GM23338 (cell line): ENCODE measurements at regions not wholly inside any gene's neighbourhood (a gene's known extent, or its start where the extent isn't known, plus 50 kb on each side); places are given as distances from the start of the nearest gene placed in this dataset.
A peak's percentile ranks its signal among the peaks of the same experiment; 100 is the strongest.

Experiments
- ATAC-seq: fragments of 200-7000 bp; cut with Tn5 transposase; 3 replicates; pipeline ENCODE4 v1.9.1; 2020
- DNase-seq: peaks from one replicate; pipeline ENCODE4 v3.0.0-alpha.2; 2015; ENCODE audit warnings: low spot score
- H2AFZ ChIP-seq: fragments of 200-600 bp; sonication (generic); 2 replicates; pipeline ENCODE4 v1.8.0; 2016; ENCODE audit warnings: antibody characterized with exemption, mild to moderate bottlenecking, moderate library complexity
- H3F3A ChIP-seq: fragments of 200-600 bp; sonication (generic); replicated peaks from 2 replicates; pipeline ENCODE4 v1.8.0; 2017; ENCODE audit warnings: antibody characterized with exemption, mixed run types, low read depth
- H3K27ac ChIP-seq: fragments of 200-600 bp; sonication (generic); 2 replicates; pipeline ENCODE4 v1.6.1; 2016; ENCODE audit warnings: low read depth
- H3K27me3 ChIP-seq: fragments of 200-600 bp; sonication (generic); 2 replicates; pipeline ENCODE4 v1.8.0; 2016; ENCODE audit warnings: mild to moderate bottlenecking, mixed run types, moderate library complexity; ENCODE audit not compliant: insufficient read depth
- H3K36me3 ChIP-seq: fragments of 200-600 bp; sonication (generic); 2 replicates; pipeline ENCODE4 v1.8.0; 2016; ENCODE audit warnings: mild to moderate bottlenecking; ENCODE audit not compliant: insufficient read depth
- H3K4me1 ChIP-seq: fragments of 200-600 bp; sonication (generic); 2 replicates; pipeline ENCODE4 v1.8.0; 2016; ENCODE audit warnings: mild to moderate bottlenecking, moderate library complexity; ENCODE audit not compliant: insufficient read depth
- H3K4me2 ChIP-seq: fragments of 200-600 bp; sonication (generic); 2 replicates; pipeline ENCODE4 v1.7.1; 2017; ENCODE audit warnings: mixed run types
- H3K4me3 ChIP-seq: fragments of 200-600 bp; sonication (generic); 2 replicates; pipeline ENCODE4 v1.6.1; 2016; ENCODE audit warnings: mixed run types
- H3K79me2 ChIP-seq: fragments of 200-600 bp; sonication (generic); replicated peaks from 2 replicates; pipeline ENCODE4 v1.8.0; 2017; ENCODE audit warnings: mild to moderate bottlenecking; ENCODE audit not compliant: insufficient read depth
- H3K9me2 ChIP-seq: fragments of 200-600 bp; sonication (generic); 2 replicates; pipeline ENCODE4 v1.8.0; 2017; ENCODE audit not compliant: insufficient read depth
- H4K20me1 ChIP-seq: fragments of 200-600 bp; sonication (generic); replicated peaks from 2 replicates; pipeline ENCODE4 v1.8.0; 2017; ENCODE audit warnings: mild to moderate bottlenecking; ENCODE audit not compliant: insufficient read depth
- H3K27ac Mint-ChIP-seq: 2 replicates; pipeline ENCODE4 v1.8.0; 2020; ENCODE audit warnings: inconsistent platforms, mild to moderate bottlenecking, moderate library complexity, mixed read lengths
- H3K27me3 Mint-ChIP-seq: 3 replicates; pipeline ENCODE4 v1.8.0; 2022; ENCODE audit warnings: low read depth, mild to moderate bottlenecking, moderate library complexity, mixed read lengths, inconsistent platforms; ENCODE audit not compliant: insufficient read depth, poor library complexity
- H3K36me3 Mint-ChIP-seq: 3 replicates; pipeline ENCODE4 v1.8.0; 2021; ENCODE audit warnings: low read depth, mild to moderate bottlenecking, inconsistent platforms, moderate library complexity, mixed read lengths
- H3K4me1 Mint-ChIP-seq: 3 replicates; pipeline ENCODE4 v1.8.0; 2020; ENCODE audit warnings: mild to moderate bottlenecking, inconsistent platforms, mixed read lengths
- H3K4me3 Mint-ChIP-seq: 3 replicates; pipeline ENCODE4 v1.8.0; 2021; ENCODE audit warnings: moderate library complexity, mild to moderate bottlenecking, inconsistent platforms, mixed read lengths
- H3K9me3 Mint-ChIP-seq: 3 replicates; pipeline ENCODE4 v1.8.0; 2020; ENCODE audit warnings: moderate library complexity, mild to moderate bottlenecking, inconsistent platforms, mixed read lengths
- CREB1 ChIP-seq: fragments of 250-450 bp; sonication (Bioruptor Pico); IDR thresholded peaks from 2 replicates; pipeline ENCODE4 v1.5.0; 2020; ENCODE audit warnings: low read depth, mild to moderate bottlenecking, moderate library complexity
- ETS1 ChIP-seq: IDR thresholded peaks from 2 replicates; pipeline ENCODE4 v1.6.1; 2016; ENCODE audit warnings: antibody characterized with exemption
- EZH2 ChIP-seq: fragments of 200-600 bp; sonication (generic); IDR thresholded peaks from one replicate; pipeline ENCODE4 v1.8.0; 2017; ENCODE audit warnings: antibody characterized with exemption, mild to moderate bottlenecking, low read depth; ENCODE audit not compliant: unreplicated experiment
- EZH2phosphoT487 ChIP-seq: fragments of 200-600 bp; sonication (generic); IDR thresholded peaks from one replicate; pipeline ENCODE4 v1.8.1; 2018; ENCODE audit warnings: antibody characterized with exemption; ENCODE audit not compliant: unreplicated experiment
- JUNB ChIP-seq: IDR thresholded peaks from one replicate; pipeline ENCODE4 v1.6.1; 2016; ENCODE audit warnings: antibody characterized with exemption; ENCODE audit not compliant: unreplicated experiment
- NANOG ChIP-seq: IDR thresholded peaks from 2 replicates; pipeline ENCODE4 v1.6.1; 2016; ENCODE audit warnings: antibody characterized with exemption, borderline replicate concordance
- POLR2AphosphoS5 ChIP-seq: IDR thresholded peaks from 2 replicates; pipeline ENCODE4 v1.6.1; 2016; ENCODE audit warnings: antibody characterized with exemption, low read depth
- REST ChIP-seq: IDR thresholded peaks from one replicate; pipeline ENCODE4 v1.6.1; 2018; ENCODE audit warnings: antibody characterized with exemption; ENCODE audit not compliant: unreplicated experiment
- STAT1 ChIP-seq: IDR thresholded peaks from one replicate; pipeline ENCODE4 v1.6.1; 2016; ENCODE audit warnings: antibody characterized with exemption; ENCODE audit not compliant: unreplicated experiment
- ZNF114 ChIP-seq: fragments of 250-450 bp; sonication (Bioruptor Pico); IDR thresholded peaks from 2 replicates; pipeline ENCODE4 v1.5.0; 2020; ENCODE audit warnings: mild to moderate bottlenecking, moderate library complexity
- ZNF331 ChIP-seq: fragments of 250-450 bp; sonication (Bioruptor Pico); IDR thresholded peaks from 2 replicates; pipeline ENCODE4 v1.5.0; 2020; ENCODE audit warnings: low read depth, mild to moderate bottlenecking, moderate library complexity
- ZNF462 ChIP-seq: fragments of 250-450 bp; sonication (Bioruptor Pico); IDR thresholded peaks from 2 replicates; pipeline ENCODE4 v1.5.0; 2020; ENCODE audit warnings: mild to moderate bottlenecking, moderate library complexity
- TF ChIP-seq, protein P1 (sequence below), 2 experiments: fragments of 200-600 bp in 1 of 2; sonication (generic) in 1 of 2; conservative IDR thresholded peaks; 2 replicates each; pipeline versions ENCODE4 v1.5.1 to v1.6.1; 2016 to 2017; ENCODE audit warnings: antibody characterized with exemption in 2 of 2, low read depth in 2 of 2, mild to moderate bottlenecking in 2 of 2, moderate library complexity in 1 of 2

- Mint-ChIP-seq H3K36me3 (no peaks in the 10 kb centered on the region), H3K27ac (peak overlapping the region; percentile 89), H3K4me1 (0 out of 3 replicates have a peak, but pooled peaks cover 3% of the 10 kb centered on the region), H3K27me3 (no peaks in the 10 kb centered on the region), H3K4me3 (no peak overlapping the region), H3K9me3 (no peaks in the 10 kb centered on the region)
- H3K79me2 ChIP-seq = no peaks in the 10 kb centered on the region
- no peaks in the 10 kb centered on the region for H3K4me1 ChIP-seq
- peak overlapping the region; percentile 29; the same call in 1 of the 2 replicates for H2AFZ ChIP-seq
- H3K4me2 ChIP-seq = no peak overlapping the region
- no peaks in the 10 kb centered on the region for H3K27me3 ChIP-seq
- peaks cover 7% of the 10 kb centered on the region; the same call in 1 of the 2 replicates for H3K9me2 ChIP-seq
- ATAC-seq (peak; percentile 71), DNase-seq (peak; percentile 31)
- TF ChIP-seq, protein P1, sequence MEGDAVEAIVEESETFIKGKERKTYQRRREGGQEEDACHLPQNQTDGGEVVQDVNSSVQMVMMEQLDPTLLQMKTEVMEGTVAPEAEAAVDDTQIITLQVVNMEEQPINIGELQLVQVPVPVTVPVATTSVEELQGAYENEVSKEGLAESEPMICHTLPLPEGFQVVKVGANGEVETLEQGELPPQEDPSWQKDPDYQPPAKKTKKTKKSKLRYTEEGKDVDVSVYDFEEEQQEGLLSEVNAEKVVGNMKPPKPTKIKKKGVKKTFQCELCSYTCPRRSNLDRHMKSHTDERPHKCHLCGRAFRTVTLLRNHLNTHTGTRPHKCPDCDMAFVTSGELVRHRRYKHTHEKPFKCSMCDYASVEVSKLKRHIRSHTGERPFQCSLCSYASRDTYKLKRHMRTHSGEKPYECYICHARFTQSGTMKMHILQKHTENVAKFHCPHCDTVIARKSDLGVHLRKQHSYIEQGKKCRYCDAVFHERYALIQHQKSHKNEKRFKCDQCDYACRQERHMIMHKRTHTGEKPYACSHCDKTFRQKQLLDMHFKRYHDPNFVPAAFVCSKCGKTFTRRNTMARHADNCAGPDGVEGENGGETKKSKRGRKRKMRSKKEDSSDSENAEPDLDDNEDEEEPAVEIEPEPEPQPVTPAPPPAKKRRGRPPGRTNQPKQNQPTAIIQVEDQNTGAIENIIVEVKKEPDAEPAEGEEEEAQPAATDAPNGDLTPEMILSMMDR (conservative IDR thresholded peaks at IDR 0.05; ENCODE audit: low read depth in 2 of 2) = no peak
- TF ChIP-seq ZNF462 (CRISPR knock-in tag) (no peak), ETS1 (no peak), JUNB (no peak), ZNF331 (CRISPR knock-in tag) (no peak), EZH2 (no peak), CREB1 (no peak), NANOG (no peak), POLR2AphosphoS5 (no peak), STAT1 (no peak), EZH2phosphoT487 (no peak), ZNF114 (CRISPR knock-in tag) (no peak), REST (no peak)
- H4K20me1 ChIP-seq = no peaks in the 10 kb centered on the region
- no peaks in the 10 kb centered on the region for H3K36me3 ChIP-seq
- no peak overlapping the region for H3K4me3 ChIP-seq
- no peak overlapping the region for H3K27ac ChIP-seq
- H3F3A ChIP-seq = no peaks in the 10 kb centered on the region
Observed at GRCh38 chr4:74682567-74683359, 111.6 kb downstream of the BTC start.
